ENCODE measurements at regions not wholly inside any gene's neighbourhood (a gene's known extent, or its start where the extent isn't known, plus 50 kb on each side); places are given as distances from the start of the nearest gene placed in this dataset.

DNA sequence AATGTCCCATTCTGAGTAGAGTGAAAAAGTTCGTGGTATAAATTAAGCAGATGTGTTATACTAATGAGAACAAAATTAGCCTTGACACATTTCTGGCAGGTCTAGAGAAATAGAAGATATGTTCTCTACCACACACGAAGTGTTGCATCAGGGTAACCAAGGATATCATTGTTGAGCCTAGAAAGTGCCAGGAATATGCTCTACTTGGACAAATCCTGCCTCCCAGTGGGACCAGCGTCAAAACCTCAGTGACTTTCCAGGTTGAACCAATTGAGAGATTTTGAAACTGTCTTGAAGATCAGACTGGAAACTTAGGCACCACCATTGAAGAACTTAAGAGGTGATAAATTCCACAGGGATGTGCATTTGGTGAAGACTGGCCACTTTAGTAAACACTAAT lies 115.9 kb downstream of the HPGD start:
- TF ChIP-seq, protein P1, sequence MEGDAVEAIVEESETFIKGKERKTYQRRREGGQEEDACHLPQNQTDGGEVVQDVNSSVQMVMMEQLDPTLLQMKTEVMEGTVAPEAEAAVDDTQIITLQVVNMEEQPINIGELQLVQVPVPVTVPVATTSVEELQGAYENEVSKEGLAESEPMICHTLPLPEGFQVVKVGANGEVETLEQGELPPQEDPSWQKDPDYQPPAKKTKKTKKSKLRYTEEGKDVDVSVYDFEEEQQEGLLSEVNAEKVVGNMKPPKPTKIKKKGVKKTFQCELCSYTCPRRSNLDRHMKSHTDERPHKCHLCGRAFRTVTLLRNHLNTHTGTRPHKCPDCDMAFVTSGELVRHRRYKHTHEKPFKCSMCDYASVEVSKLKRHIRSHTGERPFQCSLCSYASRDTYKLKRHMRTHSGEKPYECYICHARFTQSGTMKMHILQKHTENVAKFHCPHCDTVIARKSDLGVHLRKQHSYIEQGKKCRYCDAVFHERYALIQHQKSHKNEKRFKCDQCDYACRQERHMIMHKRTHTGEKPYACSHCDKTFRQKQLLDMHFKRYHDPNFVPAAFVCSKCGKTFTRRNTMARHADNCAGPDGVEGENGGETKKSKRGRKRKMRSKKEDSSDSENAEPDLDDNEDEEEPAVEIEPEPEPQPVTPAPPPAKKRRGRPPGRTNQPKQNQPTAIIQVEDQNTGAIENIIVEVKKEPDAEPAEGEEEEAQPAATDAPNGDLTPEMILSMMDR (IDR thresholded peaks at IDR 0.05) = no peak
- TF ChIP-seq POLR2A (IDR thresholded peaks at IDR 0.05) = no peak
- no peak for TF ChIP-seq POLR2AphosphoS5 (IDR thresholded peaks at IDR 0.05; ENCODE audit: insufficient read depth in 1 of 2, low read depth in 1 of 2)

All from vagina (tissue), 2 donors.